BE2C (cell line): ENCODE measurements at regions not wholly inside any gene's neighbourhood (a gene's known extent, or its start where the extent isn't known, plus 50 kb on each side); places are given as distances from the start of the nearest gene placed in this dataset.

ENCODE experiments used
- DNase-seq: peaks from one replicate; pipeline ENCODE4 v3.0.0-alpha.2; 2020
- H3K27me3 ChIP-seq: fragments of 250-450 bp; sonication (Bioruptor Pico); 2 replicates; pipeline ENCODE4 v1.5.1; 2020; ENCODE audit warnings: mild to moderate bottlenecking
- H3K36me3 ChIP-seq: fragments of 250-450 bp; sonication (Bioruptor Pico); 2 replicates; pipeline ENCODE4 v1.5.1; 2020; ENCODE audit warnings: mild to moderate bottlenecking
- H3K4me1 ChIP-seq: fragments of 250-450 bp; sonication (Bioruptor Pico); 2 replicates; pipeline ENCODE4 v1.5.1; 2020
- H3K4me3 ChIP-seq: 2 replicates; pipeline ENCODE4 v1.5.1; 2011; ENCODE audit warnings: low read depth, low read length
- H3K9me3 ChIP-seq: fragments of 250-450 bp; sonication (Bioruptor Pico); 2 replicates; pipeline ENCODE4 v1.5.1; 2020
- TF ChIP-seq, protein P1 (sequence below): IDR thresholded peaks from 2 replicates; pipeline ENCODE4 v1.5.1; 2012; ENCODE audit warnings: mild to moderate bottlenecking, low read depth, low read length

DNA sequence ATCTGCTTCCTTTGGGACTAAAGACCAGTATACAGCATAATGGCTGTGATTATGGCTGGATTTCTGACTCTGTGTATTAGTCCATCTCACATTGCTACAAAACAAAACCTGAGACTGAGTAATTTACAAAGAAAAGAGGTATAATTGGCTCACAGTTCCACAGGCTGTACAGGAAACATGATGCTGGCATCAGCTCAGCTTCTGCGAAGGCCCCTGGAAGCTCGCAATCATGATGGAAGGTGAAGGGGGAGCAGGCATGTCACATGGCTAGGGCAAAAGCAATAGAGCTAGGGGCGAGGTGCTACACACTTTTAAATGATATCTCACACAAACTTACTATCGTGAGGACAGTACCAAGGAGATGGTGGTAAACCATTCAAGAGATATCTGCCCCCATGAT lies 68.0 kb upstream of the GADL1 start:
- Histone ChIP-seq H3K9me3 (no peaks in the 10 kb centered on the region), H3K4me1 (no peaks in the 10 kb centered on the region), H3K27me3 (no peaks in the 10 kb centered on the region), H3K4me3 (no peak overlapping the region), H3K36me3 (no peaks in the 10 kb centered on the region)
- no peak for DNase-seq
- TF ChIP-seq, protein P1, sequence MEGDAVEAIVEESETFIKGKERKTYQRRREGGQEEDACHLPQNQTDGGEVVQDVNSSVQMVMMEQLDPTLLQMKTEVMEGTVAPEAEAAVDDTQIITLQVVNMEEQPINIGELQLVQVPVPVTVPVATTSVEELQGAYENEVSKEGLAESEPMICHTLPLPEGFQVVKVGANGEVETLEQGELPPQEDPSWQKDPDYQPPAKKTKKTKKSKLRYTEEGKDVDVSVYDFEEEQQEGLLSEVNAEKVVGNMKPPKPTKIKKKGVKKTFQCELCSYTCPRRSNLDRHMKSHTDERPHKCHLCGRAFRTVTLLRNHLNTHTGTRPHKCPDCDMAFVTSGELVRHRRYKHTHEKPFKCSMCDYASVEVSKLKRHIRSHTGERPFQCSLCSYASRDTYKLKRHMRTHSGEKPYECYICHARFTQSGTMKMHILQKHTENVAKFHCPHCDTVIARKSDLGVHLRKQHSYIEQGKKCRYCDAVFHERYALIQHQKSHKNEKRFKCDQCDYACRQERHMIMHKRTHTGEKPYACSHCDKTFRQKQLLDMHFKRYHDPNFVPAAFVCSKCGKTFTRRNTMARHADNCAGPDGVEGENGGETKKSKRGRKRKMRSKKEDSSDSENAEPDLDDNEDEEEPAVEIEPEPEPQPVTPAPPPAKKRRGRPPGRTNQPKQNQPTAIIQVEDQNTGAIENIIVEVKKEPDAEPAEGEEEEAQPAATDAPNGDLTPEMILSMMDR: no peak

DNA sequence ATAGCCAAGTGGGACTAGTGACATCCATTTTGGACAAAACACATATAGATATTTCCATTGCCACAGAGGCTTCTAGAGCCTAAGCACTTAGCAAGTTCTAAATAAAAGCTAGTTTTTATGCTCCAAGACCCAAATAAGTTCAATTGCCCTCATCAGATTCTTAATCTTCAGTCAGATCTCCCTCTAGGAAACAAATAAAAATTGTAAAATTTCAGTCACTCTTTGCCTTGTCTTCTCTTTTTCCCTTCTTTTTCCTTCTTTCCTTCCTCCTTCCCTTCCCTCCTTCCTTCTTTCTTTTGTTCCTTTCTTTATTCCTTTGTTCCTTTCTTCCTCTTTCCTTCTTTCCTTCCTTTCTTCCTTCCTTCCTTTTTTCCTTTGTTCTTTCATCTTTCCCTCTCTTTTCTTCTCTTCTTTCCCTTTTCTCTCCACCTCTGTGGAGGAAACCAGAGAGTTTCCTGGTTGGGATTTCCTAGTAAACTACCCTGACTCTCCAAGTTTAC lies 68.8 kb upstream of the GADL1 start:
- no peaks in the 10 kb centered on the region for H3K4me1 ChIP-seq
- TF ChIP-seq, protein P1: no peak
- no peaks in the 10 kb centered on the region for H3K27me3 ChIP-seq
- H3K9me3 ChIP-seq: no peaks in the 10 kb centered on the region
- H3K36me3 ChIP-seq: no peaks in the 10 kb centered on the region
- DNase-seq: no peak
- no peak overlapping the region for H3K4me3 ChIP-seq

DNA sequence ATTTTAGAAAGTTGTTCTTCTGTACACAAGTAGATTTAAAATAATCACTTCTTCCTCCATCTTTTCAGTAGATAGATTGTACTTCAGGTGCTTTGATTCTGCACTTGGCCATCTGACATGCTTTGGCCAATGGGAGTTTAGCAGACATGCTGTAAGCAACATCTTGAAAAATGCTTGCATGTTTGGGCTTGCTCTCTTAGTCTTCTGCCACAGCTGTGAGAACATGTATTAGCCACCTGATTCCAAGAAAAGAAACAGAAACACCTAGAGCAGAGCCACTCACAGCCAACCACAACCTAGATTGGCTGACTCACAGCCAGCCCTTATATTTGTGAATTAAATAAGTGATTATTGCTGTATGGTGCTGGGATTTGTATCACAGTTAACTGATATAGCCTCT lies 70.2 kb upstream of the GADL1 start:
- no peak for DNase-seq
- no peak overlapping the region for H3K4me3 ChIP-seq
- no peaks in the 10 kb centered on the region for H3K36me3 ChIP-seq

DNA sequence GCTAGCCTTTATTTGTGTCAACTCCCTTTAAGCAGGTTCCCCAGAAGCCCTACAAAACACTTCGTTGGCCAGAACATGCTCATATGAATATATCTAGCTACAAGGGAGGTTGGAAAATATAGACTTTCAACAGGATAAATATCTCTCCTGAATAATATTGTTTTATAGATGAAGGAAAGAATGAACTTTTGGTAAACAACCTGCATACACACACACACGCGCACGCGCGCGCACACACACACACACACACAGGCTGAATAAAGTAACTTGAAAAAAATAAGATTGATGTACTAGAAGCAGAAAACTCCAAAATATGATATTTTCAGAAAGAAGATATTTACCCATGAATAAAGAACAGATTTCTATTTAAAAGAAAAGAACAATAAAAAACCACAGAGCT lies 72.4 kb upstream of the GADL1 start:
- no peaks in the 10 kb centered on the region for H3K36me3 ChIP-seq

More for the DNA sequence above, 70.2 kb upstream of the GADL1 start:
- TF ChIP-seq, protein P1: no peak
- Histone ChIP-seq H3K27me3 (no peaks in the 10 kb centered on the region), H3K9me3 (no peaks in the 10 kb centered on the region), H3K4me1 (no peaks in the 10 kb centered on the region)

DNA sequence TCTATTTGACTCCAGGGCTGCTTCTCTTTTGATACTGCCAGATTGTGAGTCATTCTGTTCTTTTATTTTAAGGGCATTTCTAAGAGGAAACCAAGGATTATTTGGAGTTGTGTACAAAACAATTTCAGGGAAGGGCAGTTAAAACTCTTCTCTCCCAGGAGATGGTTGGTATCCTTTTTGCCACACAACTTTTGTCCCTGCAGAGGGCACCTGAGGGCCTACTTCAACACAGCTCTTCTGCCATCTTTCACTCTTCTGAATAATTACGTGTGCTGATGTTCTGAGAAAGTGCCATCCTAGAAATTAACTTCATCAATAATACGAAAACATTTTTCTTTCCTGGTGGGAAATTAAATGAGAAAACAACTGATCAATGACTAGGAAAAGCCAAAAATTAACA lies 75.7 kb upstream of the GADL1 start:
- Histone ChIP-seq H3K27me3 (no peaks in the 10 kb centered on the region), H3K4me1 (no peaks in the 10 kb centered on the region), H3K36me3 (no peaks in the 10 kb centered on the region), H3K9me3 (no peaks in the 10 kb centered on the region), H3K4me3 (no peak overlapping the region)
- TF ChIP-seq, protein P1: no peak
- no peak for DNase-seq

More for the DNA sequence above, 72.4 kb upstream of the GADL1 start:
- Histone ChIP-seq H3K4me3 (no peak overlapping the region), H3K4me1 (no peaks in the 10 kb centered on the region), H3K9me3 (no peaks in the 10 kb centered on the region), H3K27me3 (no peaks in the 10 kb centered on the region)
- TF ChIP-seq, protein P1: no peak
- no peak for DNase-seq

DNA sequence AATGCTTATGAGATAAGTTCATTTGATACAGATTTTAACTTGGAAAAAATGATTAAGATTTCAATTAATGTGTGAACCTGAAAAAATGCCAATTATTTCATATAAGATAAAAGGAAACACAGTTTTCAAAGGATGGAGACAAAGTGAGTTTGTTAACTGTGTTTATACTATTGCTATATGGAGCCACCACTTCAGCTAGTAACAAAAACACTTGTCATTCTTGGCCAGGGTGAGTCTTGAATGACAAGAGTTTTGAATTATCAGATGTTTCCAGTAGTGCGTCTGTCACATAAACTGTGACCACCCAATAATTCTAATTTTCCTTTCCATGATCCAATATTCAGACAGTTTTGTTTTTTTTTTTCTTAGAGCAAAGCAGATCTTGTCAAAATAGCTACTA lies 78.0 kb upstream of the GADL1 start:
- no peak for DNase-seq
- H3K9me3 ChIP-seq: no peaks in the 10 kb centered on the region
- TF ChIP-seq, protein P1: no peak
- no peaks in the 10 kb centered on the region for H3K36me3 ChIP-seq
- H3K27me3 ChIP-seq: no peaks in the 10 kb centered on the region
- H3K4me1 ChIP-seq: no peaks in the 10 kb centered on the region
- H3K4me3 ChIP-seq: no peak overlapping the region
